ENCODE measurements at regions not wholly inside any gene's neighbourhood (a gene's known extent, or its start where the extent isn't known, plus 50 kb on each side); places are given as distances from the start of the nearest gene placed in this dataset.

DNA sequence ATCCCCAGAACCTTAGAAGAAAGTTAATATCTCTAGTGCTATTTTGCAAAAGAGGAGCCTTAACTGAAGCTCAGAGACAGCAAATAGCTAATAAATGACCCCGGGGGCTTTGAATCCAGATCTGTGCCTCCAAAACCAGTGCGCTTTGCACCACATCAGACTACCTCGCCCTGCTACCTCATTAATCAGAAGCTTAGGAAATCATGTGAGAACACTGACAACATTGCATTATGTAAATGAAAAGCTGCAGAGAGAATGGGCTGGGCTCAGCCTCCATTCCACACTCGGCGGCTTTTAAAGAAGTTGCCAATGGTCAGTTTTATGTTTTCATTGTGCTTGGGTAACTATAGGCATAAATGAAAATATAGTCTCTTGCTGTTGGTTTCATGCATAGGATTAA lies 54.0 kb upstream of the STMND1 start:
- no peak for DNase-seq (ENCODE audit: low spot score)

DNA sequence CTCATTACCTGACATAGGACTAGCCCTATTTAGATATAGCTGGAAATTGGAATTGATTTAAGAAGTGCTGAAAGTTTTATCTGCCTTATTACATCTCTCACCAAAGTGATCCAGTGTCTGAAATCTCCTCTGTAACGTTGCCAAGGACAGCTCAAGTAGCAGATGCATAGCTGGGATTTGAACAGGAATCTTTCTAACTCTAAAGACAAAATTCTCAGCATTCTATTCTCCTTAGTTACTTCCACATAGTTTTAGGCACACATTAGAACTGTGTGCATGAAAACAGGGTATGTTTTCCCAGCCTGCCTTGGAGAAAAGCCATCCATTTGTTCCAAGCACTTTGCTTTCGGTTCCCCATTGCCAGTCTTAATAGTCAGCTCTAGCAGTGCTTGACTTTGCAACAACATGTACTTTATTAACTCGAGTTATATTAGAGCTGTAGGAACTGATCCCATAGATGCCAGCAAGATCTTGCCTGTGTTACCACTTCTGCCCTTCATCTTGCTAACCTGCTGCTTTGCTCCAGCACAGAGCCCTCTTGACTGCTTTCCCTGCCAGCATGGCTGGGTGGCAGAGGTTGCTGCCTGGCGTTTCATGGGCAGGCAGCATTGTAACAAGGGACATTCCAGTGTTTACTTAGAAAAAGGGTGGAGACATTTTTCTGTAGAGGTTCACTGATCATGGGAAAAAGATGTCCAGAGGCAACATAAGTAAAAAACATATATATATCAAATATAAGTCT lies 56.1 kb upstream of the STMND1 start:
- no peak for DNase-seq (ENCODE audit: low spot score)

DNA sequence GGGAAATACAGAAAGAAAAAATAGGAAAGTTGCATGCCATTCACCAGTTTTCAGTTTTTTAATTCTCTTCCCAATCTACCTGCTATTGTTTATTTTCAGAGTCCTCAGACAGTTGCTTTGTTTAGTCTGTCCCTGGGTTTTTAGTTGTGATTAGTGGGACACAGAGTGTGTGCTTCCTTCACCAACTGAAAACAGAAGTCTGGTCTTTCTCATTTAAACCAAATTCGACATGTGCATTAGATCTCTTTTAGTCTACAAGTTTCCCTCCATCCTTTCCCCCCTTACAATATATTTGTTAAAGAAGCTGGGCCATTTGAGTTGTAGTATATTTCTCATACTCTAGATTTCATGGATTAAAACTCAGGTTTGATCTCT lies 58.7 kb upstream of the STMND1 start:
- no peak for DNase-seq (ENCODE audit: low spot score)

DNA sequence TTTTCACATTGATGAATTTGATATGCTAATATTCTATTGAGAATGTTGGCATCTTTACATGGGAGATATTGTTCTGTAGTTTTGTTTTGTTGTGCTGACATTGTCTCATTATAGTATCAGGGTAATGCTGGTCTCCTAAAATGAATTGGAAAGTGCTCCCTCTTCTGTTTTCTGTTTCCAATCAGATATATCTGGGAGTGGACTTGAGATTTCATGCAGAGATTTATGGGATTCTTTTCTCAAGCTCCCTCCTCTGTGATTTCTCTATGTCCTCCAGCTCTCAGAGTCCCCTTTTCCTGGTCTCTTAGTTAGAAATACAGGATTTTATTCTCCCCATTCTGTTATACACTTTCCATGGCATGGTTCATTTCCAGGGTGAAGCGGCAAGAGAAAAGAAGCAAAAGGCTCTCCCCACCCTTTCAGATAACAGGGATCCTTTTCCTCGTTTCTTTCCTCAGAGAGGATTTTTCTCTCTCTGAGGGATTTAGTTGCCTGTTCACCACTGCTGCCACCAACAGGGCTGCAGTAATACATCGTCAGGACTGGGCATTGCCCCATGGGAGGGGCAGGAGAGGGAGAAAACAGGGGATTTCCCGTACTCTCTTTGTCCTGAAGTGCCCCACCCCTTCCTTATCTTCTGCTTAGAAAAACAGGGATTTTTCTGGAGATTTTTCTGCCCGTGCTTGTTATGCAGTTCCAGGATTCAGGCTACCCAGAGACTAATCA lies 59.3 kb upstream of the STMND1 start:
- DNase-seq (ENCODE audit: low spot score) = peak; percentile 75

DNA sequence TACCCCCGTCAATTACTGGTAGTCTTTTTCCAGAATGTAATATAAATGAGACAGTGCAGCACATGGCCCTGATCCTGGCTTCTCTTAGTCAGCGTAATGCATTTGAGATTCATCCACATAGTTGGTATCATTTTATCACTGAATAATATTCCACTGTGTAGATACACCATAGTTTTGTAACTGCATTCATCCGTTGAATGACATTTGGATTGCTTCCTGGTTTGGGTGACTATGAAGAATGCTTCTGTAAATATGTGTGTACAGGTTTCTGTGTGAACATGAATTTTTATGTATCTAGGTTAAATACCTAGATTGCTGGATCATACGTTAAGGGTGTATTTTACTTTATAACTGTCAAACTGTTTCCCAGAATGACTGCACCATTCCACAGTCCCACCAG lies 62.6 kb upstream of the STMND1 start:
- no peak for DNase-seq (ENCODE audit: low spot score)

DNA sequence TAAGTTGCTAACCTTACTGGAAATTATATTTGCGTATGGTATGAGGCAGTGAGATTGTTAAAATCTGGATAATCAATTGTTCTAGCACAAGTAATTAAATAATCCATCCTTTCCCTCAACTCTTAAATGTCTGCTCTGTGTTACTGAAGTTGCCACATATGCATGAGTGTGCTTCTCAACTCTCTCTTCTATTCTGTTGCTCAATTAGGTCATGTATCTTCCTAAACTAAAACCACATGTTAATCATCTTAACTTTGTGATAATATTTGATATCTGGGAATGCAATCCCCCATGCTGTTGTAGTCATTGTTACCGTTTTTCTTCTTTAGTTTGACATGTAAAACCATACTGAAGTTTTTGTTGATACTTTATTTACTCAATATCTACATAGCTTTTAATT lies 63.5 kb upstream of the STMND1 start:
- no peak for DNase-seq (ENCODE audit: low spot score)

DNA sequence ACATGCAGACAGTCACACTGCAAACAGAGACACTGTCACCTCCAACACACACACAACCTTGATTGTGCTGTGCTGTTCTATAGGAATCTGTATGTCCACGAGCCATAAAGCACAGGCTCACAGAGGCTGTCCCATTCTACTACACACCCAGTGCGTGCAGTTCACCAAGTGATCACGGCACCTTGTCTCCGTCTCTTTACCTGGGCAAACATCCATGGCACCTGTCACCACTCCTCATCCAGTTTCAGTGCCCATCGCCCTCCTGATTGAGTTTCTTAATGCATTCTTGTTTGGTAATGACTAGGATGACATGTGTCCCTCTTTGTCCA lies 65.8 kb upstream of the STMND1 start:
- no peak for DNase-seq (ENCODE audit: low spot score)

DNA sequence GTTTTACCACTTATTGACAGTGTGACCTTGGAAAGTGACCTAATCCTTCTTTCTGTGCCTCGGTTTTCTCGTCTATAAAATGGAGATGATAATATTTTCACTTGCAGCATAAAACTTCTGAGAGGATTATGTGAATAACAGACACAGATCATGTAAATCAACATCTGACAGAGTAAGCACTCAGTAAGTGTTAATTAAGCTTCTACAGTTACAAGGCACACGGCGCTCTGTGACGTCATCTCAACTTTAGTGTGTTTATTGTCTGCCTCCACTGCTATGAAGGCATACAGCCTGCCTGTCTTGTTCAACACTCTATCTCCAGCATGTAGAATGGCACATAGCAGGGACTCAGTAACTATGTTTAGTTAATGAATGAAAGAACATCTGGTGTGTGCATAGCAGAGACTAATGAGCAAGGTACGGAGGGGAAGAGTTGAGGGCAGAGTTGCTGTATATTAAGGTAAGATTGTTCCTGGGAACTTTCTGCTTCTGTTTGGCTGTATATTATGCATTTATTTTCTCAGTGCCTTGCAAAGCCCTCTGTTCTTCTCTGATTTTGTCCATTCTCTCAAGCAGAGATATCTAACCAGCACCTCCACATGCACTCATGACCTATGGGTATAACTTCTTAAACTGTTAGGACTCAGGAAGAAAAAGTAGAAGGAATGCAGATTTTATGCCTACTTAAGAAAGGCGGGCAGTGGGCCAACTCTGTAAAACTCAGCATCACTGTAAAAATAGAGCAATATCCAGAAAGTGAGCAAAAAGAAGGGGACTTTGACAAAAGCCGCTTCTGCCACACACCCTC lies 66.4 kb upstream of the STMND1 start:
- DNase-seq (ENCODE audit: low spot score) = no peak

DNA sequence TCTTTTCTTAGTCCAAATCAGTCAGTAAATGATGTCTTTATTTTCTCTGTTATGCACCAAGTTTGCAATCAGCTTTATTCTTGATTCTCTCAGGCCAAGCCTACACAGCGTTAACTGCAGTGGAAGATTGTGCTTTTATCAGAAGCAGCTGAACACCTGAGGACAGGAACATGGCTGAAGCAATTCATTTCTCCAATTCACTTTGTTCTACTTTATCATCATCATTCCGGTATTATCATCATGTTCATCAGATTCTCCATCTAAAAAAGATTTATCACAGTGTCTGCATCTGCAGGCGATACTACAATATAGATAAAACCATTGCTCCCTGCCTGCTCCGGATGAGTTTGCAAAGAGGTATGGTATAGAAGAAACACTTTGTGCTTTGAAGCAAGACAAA lies 68.1 kb upstream of the STMND1 start:
- DNase-seq (ENCODE audit: low spot score) = no peak

DNA sequence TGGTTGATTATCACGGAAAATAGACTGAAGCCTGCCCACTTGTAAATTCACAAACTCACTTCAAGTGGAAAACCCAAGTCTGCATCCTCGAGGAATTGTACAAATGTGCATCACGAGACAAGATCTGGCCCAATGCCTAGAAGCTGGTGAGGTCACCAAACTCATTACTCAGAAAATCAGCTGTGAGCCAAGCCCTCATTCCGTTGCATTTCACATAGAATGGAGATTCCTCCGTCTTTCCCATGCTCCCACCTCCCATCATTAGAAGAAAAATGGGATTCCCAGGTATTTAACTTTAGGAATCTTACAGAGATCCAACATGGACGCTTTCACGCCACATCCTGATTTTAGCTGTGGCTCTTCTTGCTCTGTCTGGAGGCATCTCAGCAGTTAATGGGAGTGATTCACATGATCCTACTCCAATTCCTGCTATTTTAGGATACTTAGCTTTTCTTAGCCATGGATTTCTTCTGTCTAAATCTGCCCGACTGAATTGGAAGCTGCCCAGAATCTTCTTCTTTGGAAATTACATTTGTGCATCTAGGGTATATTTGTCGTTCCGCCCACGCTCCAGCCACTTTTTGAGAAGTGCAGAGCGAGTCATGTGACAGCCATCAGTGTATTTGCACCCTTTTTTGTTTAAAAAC lies 68.7 kb upstream of the STMND1 start:
- DNase-seq (ENCODE audit: low spot score) = peak; percentile 82

DNA sequence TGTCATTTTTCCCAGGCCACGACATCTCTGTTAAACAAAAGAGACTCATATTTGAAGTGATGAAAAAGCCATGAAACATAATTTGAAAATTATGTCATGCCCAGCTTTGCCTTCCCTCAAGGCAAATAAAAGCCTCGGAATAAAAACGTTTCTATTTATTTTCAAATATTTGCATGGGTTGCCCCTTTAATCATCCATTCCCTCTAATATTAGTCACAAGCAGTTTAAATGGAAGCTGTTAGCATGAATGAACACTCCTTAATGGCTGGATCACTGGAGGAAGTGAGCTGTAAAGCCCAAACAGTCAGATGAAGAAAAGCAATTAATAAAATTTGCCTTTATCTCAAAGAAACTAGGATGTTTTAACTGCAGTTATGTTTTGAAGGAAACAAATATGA lies 69.3 kb upstream of the STMND1 start:
- no peak for DNase-seq (ENCODE audit: low spot score)

DNA sequence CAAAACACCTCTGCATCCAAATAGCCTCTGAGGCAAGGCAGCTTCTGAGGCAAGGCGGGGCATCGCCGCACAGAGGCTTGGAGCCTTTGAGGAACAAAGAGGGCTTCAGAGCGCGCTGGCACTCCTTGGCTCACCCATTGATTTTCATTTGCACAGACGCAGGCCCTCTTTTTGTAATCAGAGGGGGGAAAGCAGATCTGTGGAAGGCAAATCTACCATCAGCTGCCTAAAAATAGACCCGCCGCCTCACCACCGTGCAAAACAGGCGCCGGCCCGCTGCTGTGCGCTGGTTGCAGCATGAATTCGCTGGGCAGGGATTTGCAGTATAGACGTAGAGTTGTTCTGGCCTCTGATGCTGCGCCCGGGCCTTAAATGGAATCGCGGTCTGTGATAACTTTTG lies 69.9 kb upstream of the STMND1 start:
- no peak for DNase-seq (ENCODE audit: low spot score)

DNA sequence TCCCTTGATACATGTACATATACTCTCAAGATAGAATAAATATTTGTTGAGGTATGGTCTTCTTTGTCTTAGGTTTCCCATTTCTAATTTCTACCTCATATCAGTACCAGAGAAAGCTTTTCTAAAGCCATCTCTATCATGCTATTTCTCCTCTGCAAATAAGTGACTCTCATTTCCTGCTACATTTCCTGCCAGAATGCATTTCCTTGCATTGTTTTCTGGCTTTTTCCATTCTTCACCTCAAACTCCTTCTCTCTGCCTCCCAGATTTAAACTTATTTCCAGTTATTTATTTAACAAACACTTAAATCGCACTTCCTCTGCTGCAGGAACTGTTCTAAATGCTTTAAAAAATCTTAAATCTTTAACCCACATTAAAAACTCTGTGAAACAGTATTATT lies 74.4 kb upstream of the STMND1 start:
- no peak for DNase-seq (ENCODE audit: low spot score)

DNA sequence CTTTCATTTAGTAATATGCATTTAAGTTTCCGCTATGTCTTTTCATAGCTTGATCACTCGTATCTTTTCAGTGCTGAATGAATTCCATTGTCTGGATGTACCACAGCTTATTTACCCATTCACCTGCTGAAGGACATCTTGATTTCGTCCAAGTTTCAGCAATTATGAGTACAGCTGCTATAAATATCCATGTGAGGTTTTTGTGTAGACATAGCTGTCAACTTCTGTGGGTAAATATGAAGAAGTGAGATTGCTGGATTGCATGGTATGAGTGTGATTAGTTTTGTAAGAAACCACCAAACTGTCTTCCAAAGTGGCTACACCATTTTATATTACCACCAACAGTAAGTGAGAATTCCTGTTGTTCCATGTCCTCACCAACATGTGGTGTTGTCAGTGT lies 79.2 kb upstream of the STMND1 start:
- no peak for DNase-seq (ENCODE audit: low spot score)

DNA sequence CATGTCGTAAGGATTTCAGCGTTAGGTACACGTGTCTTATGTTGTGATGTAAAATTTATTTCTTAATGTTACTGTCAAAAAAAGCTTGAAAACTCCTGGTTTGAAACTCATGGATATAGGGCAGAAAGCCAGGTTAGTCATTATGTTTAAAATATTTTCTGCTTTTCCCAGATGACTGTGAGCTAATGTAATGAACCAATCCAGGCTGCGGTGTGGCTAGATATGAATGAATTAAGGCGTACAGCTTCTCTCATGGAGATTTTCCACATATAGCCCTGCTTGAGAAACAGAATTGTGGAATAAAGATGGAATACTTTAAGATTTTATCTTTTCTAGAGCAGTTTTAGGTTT lies 80.3 kb upstream of the STMND1 start:
- no peak for DNase-seq (ENCODE audit: low spot score)

DNA sequence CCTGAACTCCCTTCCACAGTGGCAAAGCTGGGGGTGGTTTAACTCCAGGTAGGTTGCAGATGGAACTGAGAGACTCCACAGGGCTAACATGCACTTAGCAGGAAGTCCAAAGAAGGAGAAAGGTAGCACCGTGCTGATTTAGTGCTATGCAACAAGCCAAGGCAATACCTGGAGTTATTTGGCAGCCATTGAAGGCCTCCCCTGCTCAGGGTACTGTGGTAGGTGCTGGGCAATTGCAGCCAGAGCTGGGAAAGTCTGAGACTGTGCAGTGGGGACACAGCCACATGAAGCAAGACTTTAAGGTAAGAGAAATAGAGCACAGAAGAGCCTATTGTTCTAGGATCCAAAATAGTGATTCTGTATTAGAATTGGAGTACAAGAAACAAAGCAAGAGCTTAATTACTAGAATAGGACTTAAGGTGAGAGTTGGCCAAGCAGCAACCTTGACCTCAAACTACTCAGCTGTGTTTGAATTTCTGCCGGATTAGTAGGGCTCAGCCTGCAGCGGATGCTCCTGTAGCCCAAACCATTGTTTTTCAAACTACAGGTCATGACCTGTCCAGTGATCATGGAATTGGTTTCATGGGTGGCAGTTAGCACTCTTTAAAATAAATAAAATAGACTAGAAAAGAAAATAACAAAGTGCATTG lies 80.8 kb upstream of the STMND1 start:
- no peak for DNase-seq (ENCODE audit: low spot score)

DNA sequence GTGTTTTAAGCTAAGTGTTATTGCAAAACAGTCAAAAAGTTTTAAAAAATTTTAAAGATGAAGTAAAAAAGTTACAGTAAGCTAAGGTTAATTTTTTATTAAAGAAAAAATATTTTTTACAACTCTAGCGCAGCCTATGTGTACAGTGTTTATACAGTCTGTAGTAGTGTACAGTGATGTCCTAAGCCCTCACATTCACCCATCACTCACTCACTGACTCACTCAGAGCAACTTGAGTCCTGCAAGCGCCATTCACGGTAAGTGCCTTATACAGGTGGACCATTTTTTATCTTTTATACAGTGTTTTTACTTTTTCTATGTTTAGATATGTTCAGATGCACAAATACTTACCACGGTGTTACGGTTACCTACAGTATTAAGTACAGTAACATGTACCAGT lies 83.4 kb upstream of the STMND1 start:
- DNase-seq (ENCODE audit: low spot score) = no peak

DNA sequence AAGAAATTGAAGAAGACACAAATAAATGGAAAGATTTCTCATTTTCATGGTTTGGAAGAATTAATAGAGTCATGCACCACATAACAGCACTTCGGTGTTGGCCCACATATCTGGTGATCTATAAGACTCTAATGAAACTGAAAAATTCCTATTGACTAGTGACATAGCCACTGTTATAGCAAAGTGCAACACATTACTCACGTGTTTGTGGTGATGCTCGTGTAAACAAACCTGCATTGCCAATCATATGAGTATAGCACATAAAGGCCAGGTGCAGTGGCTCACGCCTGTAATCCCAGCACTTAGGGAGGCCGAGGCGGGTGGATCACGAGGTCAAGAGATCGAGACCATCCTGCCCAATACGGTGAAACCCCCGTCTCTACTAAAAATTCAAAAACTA lies 84.4 kb upstream of the STMND1 start:
- no peak for DNase-seq (ENCODE audit: low spot score)

DNA sequence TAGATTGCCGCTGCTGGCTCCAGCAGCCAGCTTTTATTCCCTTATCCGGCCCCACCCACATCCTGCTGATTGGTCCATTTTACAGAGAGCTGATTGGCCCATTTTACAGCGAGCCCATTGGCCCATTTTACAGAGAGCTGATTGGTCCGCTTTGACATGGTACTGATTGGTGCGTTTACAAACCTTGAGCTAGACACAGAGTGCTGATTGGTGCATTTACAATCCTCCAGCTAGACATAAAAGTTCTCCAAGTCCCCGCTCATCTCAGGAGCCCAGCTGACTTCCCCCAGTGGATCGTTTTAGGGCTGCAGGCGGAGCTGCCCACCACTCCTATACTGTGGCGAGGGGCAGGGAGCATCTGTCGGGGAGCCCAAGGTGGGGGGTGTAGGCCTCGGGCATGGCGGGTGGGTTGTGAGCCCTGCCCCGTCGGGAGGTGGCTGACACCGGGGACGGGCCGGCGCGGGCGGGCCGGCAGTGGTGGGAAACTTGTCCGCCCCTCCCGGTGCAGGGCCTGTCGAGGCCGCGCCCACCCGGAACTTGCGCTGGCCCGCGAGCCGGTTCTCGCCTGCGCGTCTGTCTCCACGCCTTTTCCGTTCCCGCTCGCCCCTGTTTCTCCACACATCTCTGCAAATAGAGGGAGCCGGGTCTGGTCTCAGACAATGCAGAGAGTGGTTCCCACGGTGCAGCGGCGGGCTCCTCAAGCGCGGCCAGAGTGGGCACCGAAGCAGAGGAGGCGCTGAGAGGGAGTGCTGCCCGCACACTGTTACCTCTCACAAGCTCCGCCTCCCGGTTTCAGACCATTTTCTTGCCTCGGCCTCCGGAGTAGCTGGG lies 86.1 kb upstream of the STMND1 start:
- no peak for DNase-seq (ENCODE audit: low spot score)

DNA sequence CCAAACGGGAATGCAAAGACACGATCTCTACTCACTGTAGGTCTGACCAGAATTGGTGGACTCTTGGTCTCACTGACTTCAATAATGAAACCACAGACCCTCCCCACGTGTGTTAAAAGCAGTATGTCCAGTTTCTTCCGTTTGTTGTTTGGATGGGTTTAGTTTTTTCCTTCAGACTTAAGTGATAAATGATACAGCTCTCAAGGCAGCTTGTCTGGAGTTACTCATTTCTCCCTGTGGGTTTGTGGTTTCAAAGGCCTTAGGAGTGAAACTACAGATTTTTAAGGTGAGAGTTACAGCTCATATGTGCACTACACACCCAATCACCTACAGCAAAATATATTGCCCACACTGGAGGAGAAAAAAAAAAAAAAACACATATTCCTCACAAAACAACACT lies 86.7 kb upstream of the STMND1 start:
- DNase-seq (ENCODE audit: low spot score) = peak; percentile 55

DNA sequence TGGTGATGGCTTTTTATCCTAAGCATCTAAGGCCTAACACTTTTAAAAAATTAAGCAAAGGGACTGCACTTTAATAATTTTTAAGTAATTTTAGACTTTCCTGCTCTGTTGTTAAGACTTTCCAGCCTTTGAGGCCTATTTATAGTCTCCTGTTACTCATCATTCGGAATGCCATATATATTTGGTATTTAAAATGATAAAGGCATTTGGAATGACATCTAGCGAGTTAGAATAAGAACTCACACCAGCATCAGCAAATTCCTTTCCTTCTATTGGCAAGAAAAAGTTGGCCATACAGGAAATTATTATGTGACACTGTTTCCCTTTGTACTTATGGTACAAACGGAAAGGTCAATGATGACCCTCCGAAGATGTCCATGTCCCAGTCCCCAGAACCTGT lies 88.1 kb upstream of the STMND1 start:
- DNase-seq (ENCODE audit: low spot score) = no peak
